GM21367 (cell line): ENCODE measurements at regions not wholly inside any gene's neighbourhood (a gene's known extent, or its start where the extent isn't known, plus 50 kb on each side); places are given as distances from the start of the nearest gene placed in this dataset.

Experiments used
- ATAC-seq: cut with Tn5 transposase; IDR thresholded peaks from one replicate; pipeline ENCODE4 v1.9.1; 2021; ENCODE audit not compliant: unreplicated experiment

- no peak for ATAC-seq
Observed at GRCh38 chr3:178062126-178062525, 474.1 kb upstream of the KCNMB2 start.

- ATAC-seq, result no peak
Observed at GRCh38 chr3:178063461-178063860, 472.8 kb upstream of the KCNMB2 start.

DNA sequence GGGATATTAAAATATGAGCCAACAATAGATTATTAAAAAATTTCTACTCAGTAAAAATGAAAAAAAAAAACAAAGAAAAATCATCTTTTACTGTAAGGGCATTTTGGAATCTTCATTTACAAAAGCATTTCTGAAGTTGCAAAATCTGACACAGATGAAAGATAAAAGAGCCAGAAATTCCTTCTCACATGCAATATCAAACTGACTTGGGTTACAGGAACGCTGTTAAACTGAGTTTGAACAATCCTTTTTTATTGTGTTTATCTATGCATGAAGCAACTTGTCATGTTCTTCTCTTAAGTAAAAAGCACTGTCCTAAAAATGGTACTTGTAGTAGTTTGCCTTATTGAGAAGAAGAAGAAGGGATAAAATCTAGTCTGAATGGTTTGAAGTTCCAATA, 468.5 kb upstream of the KCNMB2 start:
- no peak for ATAC-seq

DNA sequence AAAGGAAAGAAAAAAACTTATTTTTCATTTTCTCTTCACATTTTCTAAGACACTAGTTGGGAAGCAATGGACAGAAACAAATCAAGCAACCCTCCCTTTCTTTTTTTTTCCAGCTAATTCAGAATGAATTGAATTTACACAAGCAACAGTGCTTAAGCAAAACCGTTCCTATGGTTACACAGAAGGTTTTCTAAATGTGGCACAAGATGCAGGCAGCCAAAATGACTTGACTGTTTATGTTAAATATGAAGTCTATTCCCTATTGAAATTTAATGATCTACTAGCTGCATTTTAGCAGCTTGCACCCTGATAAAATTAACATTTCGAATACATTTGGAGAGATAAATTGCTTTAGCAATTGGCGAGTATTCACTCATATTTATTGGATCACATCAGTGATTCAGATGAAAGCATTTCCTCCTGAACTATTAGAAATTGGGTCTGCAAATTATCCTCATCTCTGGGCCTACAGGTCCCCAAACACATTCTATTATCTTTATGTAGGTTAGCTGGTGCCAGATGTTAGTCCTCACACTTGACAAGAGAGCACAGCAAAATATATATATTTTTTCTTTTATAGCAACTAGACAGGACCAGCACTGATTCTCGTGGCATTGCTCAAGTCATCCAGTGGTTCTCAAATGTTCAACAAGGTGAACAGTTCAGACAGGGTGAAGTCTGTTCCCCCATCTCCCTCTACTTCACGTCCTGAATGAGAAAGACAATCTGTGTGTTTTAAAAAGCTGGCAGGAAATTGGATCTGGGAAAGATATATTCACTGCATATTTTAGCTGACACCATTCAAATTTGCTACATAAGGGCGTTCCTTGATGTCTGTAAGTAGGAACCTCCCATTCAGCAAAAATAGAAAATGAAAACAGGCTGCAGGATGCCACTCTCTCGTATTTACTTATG, 463.6 kb upstream of the KCNMB2 start:
- ATAC-seq, result no peak

DNA sequence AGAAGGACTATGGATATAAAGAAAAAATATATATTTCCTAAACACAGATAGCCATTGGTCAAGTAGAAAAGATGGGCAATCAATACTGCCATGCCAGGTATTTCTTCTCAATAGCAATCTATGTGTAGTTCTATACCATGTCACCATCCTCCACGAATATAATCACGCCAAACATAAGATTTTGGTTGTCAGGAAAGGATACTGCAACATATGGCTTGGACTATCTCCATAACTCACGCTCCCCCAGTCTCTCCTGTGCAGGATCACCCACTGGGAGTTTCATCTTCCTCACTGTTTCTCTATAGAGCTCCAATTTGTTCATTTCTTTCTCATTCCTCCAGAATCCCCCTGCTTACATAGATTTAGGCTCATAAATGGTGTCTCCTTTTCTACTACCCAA, 462.9 kb upstream of the KCNMB2 start:
- no peak for ATAC-seq

- no peak for ATAC-seq
Observed at GRCh38 chr3:178075344-178075743, 460.9 kb upstream of the KCNMB2 start.

GRCh38 chr3:178078953-178079352, 457.3 kb upstream of the KCNMB2 start:
- no peak for ATAC-seq

GRCh38 chr3:178079966-178080365, 456.3 kb upstream of the KCNMB2 start:
- no peak for ATAC-seq

DNA sequence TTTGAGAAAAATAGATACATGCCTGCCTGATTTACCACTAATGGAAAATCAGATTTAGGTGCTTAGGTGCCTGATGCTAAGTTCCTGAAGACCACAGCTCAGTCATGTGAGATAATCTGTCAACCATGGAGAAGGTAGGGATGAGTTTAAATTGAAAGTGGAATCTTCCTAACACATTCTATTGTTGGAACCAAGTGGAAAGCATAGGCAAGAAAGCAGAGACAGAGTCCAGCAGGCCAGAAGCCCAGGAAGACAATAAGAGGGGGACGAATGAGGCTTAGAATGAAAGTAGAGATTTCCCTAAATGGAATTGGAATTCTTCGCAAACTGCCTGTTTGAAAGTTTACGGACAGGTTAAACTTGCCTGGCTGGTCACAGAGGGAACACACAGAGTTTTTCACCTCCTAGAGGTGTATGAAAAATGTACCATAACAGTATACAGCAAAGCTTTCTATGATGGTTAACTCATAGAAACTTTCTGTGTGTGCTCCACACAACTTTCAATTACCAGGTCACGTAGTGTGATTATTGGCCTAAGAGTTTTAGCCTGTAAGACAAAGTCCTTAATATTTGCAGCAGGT, 453.8 kb upstream of the KCNMB2 start:
- ATAC-seq, result no peak

GRCh38 chr3:178083906-178084866, 452.1 kb upstream of the KCNMB2 start:
- no peak for ATAC-seq

DNA sequence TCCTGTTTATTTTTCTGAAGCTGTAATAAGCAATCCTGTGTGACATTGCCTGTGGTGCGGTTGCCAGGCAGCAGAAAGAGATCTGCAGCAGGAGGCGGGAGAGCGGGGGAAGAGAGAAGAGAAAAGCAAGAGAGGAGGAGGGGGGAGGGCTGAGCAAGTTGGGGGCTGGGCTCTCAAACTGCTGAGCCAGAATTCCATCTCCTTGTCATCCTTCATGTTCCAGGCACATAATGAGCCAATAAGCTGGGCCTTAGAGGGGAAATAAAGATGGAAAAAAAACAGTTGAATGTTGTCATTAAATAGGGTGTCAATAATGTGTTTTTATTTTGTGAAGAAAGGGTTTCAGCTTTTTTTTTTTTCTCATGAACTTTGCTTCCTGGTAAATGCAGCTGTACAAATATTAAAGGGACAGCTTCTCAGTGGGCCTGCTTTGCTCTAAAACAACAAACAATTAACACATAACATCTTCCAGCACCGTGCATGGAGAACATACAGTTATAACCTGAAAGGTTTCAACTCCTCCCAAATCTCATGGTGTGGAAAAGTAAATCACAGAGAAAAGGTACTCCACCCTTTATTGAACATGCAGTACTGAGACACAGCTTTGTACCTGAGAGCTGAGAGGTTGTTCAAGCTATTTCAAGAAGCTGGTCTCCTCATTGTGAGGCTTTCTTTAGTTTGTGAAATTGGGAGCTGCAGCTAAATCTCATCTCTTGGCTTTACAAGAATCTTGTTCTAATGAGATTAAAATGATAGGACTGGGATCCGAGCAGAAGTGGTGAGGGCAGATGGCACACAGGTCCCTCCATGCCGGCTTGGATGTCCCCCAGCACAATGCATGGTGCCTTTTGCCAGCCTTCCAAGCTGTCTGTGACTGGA, 451.1 kb upstream of the KCNMB2 start:
- ATAC-seq, result no peak

GRCh38 chr3:178085817-178086123, 450.5 kb upstream of the KCNMB2 start:
- no peak for ATAC-seq

- no peak for ATAC-seq
Observed at GRCh38 chr3:178086144-178086825, 450.0 kb upstream of the KCNMB2 start.

DNA sequence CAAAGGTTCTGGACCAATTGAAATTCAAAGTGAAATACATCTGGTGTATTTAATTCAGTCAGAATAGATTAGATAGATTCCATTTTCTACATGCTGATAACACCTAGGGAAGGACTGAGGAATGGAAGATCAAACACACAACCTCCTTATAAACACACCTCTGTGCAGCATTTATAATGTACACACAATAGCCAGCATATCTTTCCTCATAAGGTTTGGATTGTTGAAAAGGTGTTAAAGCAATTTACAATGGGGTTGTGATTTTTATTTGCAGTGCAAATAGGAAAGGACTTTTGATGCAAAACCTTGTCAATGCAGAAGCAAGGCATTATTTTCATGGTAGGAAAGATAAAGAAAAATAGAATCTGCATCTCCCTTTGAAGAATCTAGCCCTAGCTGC, 448.9 kb upstream of the KCNMB2 start:
- ATAC-seq, result no peak

DNA sequence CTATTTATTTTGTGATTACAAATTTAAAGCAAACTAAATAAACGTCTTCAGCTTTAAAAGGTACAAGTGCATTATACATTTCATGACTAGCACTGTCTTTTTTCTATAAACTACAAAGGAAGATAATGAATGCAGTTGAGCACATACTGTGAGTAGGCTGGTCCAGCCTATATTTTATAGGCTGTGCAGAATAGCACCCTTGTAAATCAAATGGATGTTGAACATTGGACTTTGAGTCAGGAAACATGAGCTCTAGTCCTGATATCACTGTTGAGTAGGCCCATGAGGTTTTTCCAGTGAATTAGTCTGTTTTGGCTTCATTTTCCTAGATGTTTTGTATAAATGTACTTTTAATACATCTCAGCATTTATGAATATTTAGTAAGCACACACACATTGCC, 447.3 kb upstream of the KCNMB2 start:
- ATAC-seq, result no peak

DNA sequence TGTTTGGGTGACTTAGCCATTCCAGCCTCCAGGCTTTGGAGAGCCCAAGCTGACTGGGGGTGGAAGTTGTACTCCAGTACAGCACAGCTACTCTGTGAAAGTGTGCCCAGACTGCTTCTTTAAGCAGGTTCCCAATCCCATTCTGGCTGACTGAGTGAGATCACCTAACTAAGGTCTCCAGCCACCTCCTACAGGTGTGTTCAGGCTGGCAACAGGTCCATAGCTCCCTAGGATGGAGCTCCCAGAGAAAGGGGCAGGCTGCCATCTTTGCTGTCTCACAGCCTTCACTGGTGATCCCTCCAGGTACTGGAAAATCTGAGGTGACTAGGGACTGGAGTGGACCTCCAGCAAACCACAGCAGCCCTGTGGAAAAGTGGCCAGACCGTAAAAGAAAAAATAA, 445.3 kb upstream of the KCNMB2 start:
- ATAC-seq, result no peak

DNA sequence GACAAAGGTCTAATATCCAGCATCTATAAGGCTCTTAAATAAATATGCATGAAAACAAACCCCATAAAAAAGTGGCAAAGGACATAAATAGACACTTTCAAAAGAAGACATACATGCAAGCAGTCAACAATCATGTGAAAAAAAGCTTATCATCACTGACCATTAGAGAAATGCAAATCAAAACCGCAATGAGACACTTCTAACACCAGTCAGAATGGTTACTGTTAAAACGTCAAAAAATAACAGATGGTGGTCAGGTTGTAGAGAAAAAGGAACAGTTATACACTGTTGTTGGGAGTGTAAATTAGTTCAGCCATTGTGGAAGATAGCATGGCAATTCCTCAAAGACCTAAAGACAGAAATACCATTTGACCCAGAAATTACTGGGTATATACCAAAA, 440.7 kb upstream of the KCNMB2 start:
- no peak for ATAC-seq

DNA sequence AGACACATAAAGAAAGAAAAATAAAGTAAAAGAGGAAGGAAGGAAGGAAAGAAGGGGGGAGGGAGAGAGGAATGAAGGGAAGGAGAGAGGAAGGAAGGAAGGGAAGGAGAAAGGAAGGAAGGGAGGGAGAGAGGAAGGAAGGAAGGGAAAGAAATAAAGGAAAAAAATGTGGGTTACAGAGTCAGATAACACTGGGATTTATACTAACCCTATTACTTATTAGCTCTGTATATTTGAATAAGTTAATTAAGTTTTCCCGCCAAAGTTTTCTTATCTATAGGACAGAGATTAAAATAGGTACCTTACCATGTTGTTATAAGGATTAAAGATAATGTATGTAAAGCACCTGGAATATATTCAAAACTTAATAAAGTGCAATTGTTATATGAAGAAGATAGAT, 439.3 kb upstream of the KCNMB2 start:
- ATAC-seq, result no peak

- ATAC-seq, result no peak
Observed at GRCh38 chr3:178097576-178097975, 438.7 kb upstream of the KCNMB2 start.

GRCh38 chr3:178099274-178099673, 437.0 kb upstream of the KCNMB2 start:
- ATAC-seq, result no peak
